ENCODE measurements at regions not wholly inside any gene's neighbourhood (a gene's known extent, or its start where the extent isn't known, plus 50 kb on each side); places are given as distances from the start of the nearest gene placed in this dataset.

GRCh38 chr22:26979294-26979693 lies 321.9 kb downstream of the MIAT start:
- Histone ChIP-seq H2BK12ac (ENCODE audit: low read depth, low read length) (no peak overlapping the region), H3K56ac (replicated peaks; ENCODE audit: insufficient read length, low read depth, low read length) (no peak overlapping the region), H2AK5ac (ENCODE audit: low read depth, low read length) (no peak overlapping the region), H3K4ac (replicated peaks; ENCODE audit: insufficient read length, low read depth, low read length) (no peak overlapping the region), H3K9ac (replicated peaks in 1 of 4; ENCODE audit: extremely low read depth in 1 of 4, low read depth in 3 of 4, low read length in 3 of 4) (no peak overlapping the region), H2BK120ac (replicated peaks; ENCODE audit: low read depth, low read length) (no peak overlapping the region), H3K36me3 (ENCODE audit: control insufficient read depth in 2 of 4, insufficient read depth in 4 of 4, low read length in 3 of 4) (no peaks in the 10 kb centered on the region), H4K8ac (ENCODE audit: extremely low read depth, insufficient read depth, low read length) (no peak overlapping the region), H3K4me2 (ENCODE audit: insufficient read depth in 1 of 2, low read depth in 2 of 2, low read length in 2 of 2) (no peak overlapping the region), H3K27me3 (replicated peaks in 1 of 4; ENCODE audit: control insufficient read depth in 3 of 4, extremely low read depth in 1 of 4, insufficient read depth in 3 of 4, low read length in 3 of 4) (no peaks in the 10 kb centered on the region; a peak in 3 of 7 replicates), H3K4me1 (replicated peaks in 1 of 4; ENCODE audit: control insufficient read depth in 3 of 4, insufficient read depth in 4 of 4, low read length in 3 of 4) (no peaks in the 10 kb centered on the region; a peak in 1 of 7 replicates), H2AFZ (ENCODE audit: low read length) (no peak overlapping the region), H3K23me2 (ENCODE audit: low read depth, low read length) (no peaks in the 10 kb centered on the region; the same call in 1 of the 2 replicates), H4K5ac (ENCODE audit: insufficient read length, low read depth, low read length) (no peak overlapping the region), H3K27ac (ENCODE audit: low read depth, low read length) (no peak overlapping the region), H3K79me1 (ENCODE audit: low read depth, low read length) (no peaks in the 10 kb centered on the region), H3K14ac (ENCODE audit: insufficient read length) (no peak overlapping the region), H2BK5ac (ENCODE audit: low read depth, low read length) (no peak overlapping the region), H3K23ac (ENCODE audit: insufficient read length) (no peak overlapping the region), H2BK15ac (ENCODE audit: low read length) (no peak overlapping the region), H3K18ac (ENCODE audit: extremely low read depth, low read length) (no peak overlapping the region), H2BK20ac (ENCODE audit: low read length) (no peak overlapping the region), H4K20me1 (replicated peaks in 1 of 2; ENCODE audit: control insufficient read depth in 1 of 2, insufficient read depth in 2 of 2, low read length in 2 of 2) (no peaks in the 10 kb centered on the region), H3K9me3 (ENCODE audit: insufficient read depth in 2 of 2, low read depth in 1 of 2, low read length in 1 of 2) (no peaks in the 10 kb centered on the region), H4K91ac (replicated peaks; ENCODE audit: insufficient read length, low read length) (no peak overlapping the region), H3K79me2 (ENCODE audit: control insufficient read depth in 1 of 2, insufficient read depth in 2 of 2, low read length in 2 of 2) (no peaks in the 10 kb centered on the region), H3K4me3 (ENCODE audit: extremely low read depth in 1 of 4, insufficient read depth in 2 of 4, low read depth in 3 of 4, low read length in 4 of 4) (no peak overlapping the region)
- 82% methylated on average over 6 of the region's 6 CpGs; no CpG with 5 or more reads in 1 of the 2 experiments for WGBS, 2 experiments (ENCODE audit: extremely low coverage in 1 of 2, insufficient coverage in 1 of 2, insufficient read length in 1 of 2, insufficient replicate concordance in 2 of 2, low coverage in 1 of 2, low lambda C conversion rate in 2 of 2, missing lambda C conversion rate in 1 of 2)
- FAIRE-seq, result peak; percentile 7
- ChIA-PET POLR2A (ENCODE audit: partially characterized antibody) (interaction anchor here (0.8 kb wide), 1 partner anchor 69 kb away, joined by 3 read pairs; no protein-coding TSS in a partner anchor), CTCF (ENCODE audit: partially characterized antibody) (interaction anchor here (1.2 to 1.3 kb wide), 2 partner anchors 53 to 301 kb away, joined by 3 to 4 read pairs; no protein-coding TSS in a partner anchor)
- DNase-seq (ENCODE audit: low read depth in 1 of 2, low spot score in 2 of 2), result no peak
- TF ChIP-seq SIN3A (conservative IDR thresholded peaks at IDR 0.05 in 1 of 2, IDR thresholded peaks at IDR 0.05 in 1 of 2; ENCODE audit: low read depth in 1 of 2, low read length in 2 of 2) (0 out of 4 replicates have a peak, but pooled peaks of 1 of the 2 experiments have one; percentile 28), SRF (IDR thresholded peaks at IDR 0.05; ENCODE audit: low read depth, low read length) (no peak)

Measured in H1 (cell line).